GM18867 (cell line): ENCODE measurements at regions not wholly inside any gene's neighbourhood (a gene's known extent, or its start where the extent isn't known, plus 50 kb on each side); places are given as distances from the start of the nearest gene placed in this dataset.
"Not testable (repeated sequence)": the region's sequence is repeated elsewhere in the genome, so short reads cannot be mapped to it uniquely, and the experiment has no call there.

Experiments
- ATAC-seq: cut with Tn5 transposase; IDR thresholded peaks from one replicate; pipeline ENCODE4 v1.9.1; 2021; ENCODE audit warnings: mild to moderate bottlenecking, moderate library complexity; ENCODE audit not compliant: unreplicated experiment

DNA sequence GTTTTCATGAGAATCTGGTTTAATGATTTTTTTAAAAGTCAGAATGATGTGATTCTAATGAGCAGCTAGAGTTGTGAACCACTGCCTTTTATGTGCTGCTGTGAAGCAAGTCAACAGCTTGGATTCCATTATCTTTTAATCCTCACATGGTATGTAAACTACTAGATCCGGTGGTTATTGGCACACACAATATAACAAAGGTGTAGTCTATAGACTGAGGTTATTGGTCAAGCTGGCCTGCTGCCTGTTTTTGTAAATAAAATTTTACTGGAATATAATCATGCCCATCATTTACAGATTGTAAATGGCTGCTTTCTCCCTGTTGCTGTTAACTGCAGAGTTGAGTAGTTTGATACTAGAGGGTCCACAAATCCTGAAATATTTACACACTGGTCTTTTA, 103.1 kb downstream of the OTOL1 start:
- no peak for ATAC-seq

- no peak for ATAC-seq
Observed at GRCh38 chr3:161600173-161600572, 103.6 kb downstream of the OTOL1 start.

GRCh38 chr3:161602475-161602874, 105.9 kb downstream of the OTOL1 start:
- ATAC-seq: no peak

GRCh38 chr3:161602918-161603317, 106.3 kb downstream of the OTOL1 start:
- ATAC-seq: no peak

GRCh38 chr3:161607056-161607455, 110.4 kb downstream of the OTOL1 start:
- no peak for ATAC-seq

GRCh38 chr3:161619351-161619750, 122.7 kb downstream of the OTOL1 start:
- ATAC-seq: no peak

GRCh38 chr3:161630794-161631193, 134.2 kb downstream of the OTOL1 start:
- ATAC-seq: no peak

GRCh38 chr3:161631536-161631935, 134.9 kb downstream of the OTOL1 start:
- ATAC-seq: no peak

DNA sequence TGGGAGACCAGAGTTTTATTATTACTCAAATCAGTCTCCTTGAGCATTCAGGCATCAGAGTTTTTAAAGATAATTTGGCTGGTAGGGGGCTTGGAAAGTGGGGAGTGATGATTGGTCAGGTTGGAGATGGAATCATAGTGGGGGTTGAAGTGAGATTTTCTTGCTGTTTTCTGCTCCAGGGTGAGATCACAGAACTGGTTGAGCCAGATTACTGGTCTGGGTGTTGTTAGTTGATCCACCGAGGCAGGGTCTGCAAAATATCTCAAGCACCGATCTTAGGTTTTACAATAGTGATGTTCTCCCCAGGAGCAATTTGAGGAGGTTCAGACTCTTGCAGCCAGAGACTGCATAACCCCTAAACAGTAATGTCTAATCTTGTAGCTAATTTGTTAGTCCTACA, 141.0 kb downstream of the OTOL1 start:
- ATAC-seq: no peak

- not testable (repeated sequence) for ATAC-seq
Observed at GRCh38 chr3:161639095-161639494, 142.5 kb downstream of the OTOL1 start.

GRCh38 chr3:161640181-161640580, 143.6 kb downstream of the OTOL1 start:
- no peak for ATAC-seq

GRCh38 chr3:161641287-161641686, 144.7 kb downstream of the OTOL1 start:
- no peak for ATAC-seq

GRCh38 chr3:161644891-161645635, 148.5 kb downstream of the OTOL1 start:
- no peak for ATAC-seq

DNA sequence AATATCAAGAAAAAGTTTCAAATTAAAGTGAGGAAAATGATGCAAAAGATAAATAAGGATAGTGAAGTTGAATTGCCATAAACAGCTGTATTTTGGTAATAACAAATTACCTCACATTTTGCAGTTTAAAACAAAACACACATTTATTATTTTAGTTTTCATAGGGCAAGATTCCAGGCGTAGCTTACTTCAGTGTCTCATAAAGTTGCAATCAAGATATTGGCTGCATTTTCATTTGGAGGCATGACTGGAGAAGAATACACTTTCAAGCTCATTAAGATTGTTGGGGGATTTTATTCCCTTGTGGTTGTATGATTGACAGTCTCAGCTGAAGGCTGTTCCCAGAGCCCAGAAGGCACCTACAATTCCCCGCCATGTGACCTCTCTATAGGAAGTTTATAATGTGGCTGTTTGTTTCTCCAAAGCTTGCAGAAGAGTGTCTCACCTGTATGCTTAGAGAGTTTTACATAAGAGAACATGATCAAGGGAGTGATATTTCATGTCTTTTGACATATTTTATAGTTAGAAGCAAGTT, 151.4 kb downstream of the OTOL1 start:
- no peak for ATAC-seq

DNA sequence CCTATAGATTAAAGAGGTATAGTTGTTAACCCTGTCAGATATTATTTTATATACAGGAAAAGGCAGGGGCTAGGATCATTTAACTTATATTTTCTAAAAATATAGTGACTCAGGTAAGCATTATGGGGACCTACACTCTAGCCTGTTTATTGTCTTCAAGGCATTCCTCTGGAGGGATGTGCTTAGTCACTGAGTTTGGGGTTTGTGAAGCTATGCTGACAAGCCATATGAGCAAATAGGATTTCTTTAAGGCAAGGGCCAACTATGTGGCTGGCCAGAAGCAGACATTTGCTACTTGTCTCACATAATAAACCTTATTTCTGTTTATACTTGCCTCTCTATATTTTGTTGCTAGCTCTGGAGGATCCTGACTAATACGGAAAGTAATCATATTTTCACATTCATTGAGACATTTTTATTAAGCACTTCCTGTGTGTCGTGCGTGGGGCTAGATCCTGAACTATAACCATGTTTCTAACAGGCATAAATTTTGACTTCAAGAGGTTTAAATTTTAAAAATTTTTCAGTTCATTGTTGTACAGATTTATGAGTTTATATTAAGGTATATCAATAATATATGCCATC, 153.4 kb downstream of the OTOL1 start:
- no peak for ATAC-seq

DNA sequence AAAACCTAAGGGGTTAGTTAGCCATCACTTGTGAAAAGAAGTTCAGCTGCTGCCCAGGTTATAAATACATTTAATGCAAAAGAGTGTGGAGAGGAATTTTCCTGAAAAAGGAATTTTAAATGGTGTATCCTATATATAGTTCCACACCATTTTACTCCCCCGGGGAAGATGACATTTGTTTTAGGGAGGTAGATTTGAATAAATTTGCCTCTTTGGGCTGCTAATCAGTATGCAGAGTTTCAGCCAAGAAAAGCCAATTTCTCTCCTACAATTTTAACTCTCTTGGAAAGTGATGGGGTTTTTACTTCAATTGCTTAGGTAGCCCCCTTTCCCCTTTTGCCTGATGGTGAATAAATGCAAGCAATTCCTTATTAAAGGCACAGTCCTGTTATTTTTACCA, 161.2 kb downstream of the OTOL1 start:
- no peak for ATAC-seq

DNA sequence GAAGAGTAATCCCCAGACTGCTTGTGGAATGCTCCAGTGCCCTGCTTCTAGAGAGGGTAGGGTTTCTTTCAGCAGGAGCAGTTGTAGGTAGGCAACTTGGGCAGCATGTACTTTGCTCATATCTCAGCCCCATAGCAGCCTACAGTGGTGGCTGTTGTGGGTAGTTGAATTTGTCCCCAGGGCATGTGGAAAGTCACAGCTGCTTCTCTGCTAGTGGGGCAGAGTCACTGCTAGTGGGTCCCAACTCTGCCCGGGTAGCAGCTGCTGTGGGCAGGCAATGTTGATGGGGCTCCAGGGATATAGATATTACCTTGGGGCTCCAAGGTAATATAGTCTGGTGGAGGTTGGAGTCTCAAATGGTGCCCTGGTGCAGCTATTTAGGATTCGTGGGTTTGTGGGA, 174.5 kb downstream of the OTOL1 start:
- no peak for ATAC-seq

DNA sequence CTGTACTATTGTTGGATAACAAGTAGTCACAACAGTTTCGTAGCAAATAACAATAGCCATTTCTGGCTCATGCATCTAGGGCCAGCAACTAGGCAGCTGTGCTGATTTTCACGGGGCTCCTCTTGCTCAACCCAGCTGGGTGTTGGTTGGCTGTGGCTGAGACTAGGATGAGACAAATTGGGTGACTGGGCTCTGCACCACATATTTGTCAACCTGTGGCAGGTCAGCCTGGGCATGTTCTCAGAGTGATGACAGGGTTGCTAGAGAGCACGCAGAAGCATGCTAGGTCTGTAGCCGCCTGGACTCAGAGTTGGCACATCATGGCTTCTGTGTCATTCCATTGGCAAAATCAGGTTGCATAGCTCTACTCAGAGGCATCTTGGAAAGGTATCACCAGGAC, 175.9 kb downstream of the OTOL1 start:
- no peak for ATAC-seq

- ATAC-seq: no peak
Observed at GRCh38 chr3:161673866-161674265, 177.3 kb downstream of the OTOL1 start.

DNA sequence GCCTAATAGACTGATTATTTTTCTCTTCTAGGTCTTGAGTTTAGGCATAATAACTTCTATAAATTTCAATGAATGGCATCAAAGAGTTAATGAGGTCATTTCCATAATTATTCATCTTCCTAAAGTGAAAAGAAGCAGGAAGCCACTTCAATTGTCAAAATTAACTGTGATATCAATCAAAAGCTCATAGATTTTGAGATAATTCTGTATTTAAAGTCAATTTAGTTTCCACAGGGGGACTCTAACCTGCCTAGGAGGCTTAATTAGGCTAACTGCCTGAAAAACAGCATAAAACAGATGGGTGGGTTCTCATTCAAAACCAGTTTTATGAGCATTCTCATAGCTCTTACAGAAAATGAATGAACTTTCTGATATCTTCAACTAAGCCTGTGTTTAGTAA, 177.8 kb downstream of the OTOL1 start:
- no peak for ATAC-seq

DNA sequence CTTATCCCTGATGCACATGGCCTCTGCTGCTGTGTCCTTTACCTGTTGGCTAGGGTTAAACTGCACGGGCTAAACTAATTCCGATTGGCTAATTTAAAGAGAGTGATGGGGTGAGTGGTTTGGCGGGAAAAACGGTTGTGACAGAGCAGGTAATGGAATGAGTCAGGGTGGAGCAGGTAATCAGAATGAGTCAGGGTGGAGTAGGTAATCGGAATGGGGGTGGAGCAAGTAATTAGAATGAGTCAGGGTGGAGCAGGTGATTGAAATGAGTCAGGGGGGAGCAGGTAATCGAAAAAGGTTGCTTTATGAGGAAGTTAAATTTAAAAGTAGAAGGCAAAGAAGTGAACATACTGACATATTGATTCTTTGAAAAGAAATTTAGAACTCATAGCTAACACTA, 185.2 kb downstream of the OTOL1 start:
- not testable (repeated sequence) for ATAC-seq

DNA sequence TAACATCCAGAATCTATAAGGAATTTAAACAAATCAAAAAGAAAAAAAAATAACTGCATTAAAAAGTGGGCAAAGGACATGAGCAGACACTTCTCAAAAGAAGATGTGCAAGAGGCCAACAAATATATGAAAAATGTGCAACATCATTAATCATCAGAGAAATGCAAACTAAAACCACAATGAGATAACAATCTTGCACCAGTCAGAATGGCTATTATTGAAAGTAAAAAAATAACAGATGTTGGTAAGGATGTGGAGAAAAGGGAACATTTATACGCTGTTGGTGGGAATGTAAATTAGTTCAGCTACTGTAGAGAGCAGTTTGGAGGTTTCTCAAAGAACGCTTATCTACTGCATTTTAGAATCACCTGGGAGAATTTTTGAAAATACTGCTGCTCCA, 186.1 kb downstream of the OTOL1 start:
- ATAC-seq: no peak
